ENCODE measurements at regions not wholly inside any gene's neighbourhood (a gene's known extent, or its start where the extent isn't known, plus 50 kb on each side); places are given as distances from the start of the nearest gene placed in this dataset.

- Mint-ChIP-seq H3K27ac (no peak overlapping the region), H3K4me1 (ENCODE audit: low read depth) (no peaks in the 10 kb centered on the region), H3K9me3 (peaks cover 0 to 4% of the 10 kb centered on the region in 2 donors), H3K27me3 (ENCODE audit: low read depth) (no peaks in the 10 kb centered on the region), H3K4me3 (no peak overlapping the region), H3K36me3 (ENCODE audit: insufficient read depth in 2 of 2) (no peaks in the 10 kb centered on the region)
- no peak for DNase-seq
- ATAC-seq (replicated peaks in 1 of 2) = no peak
Measured at GRCh38 chr2:35081001-35081621, 1274.5 kb upstream of the CRIM1 start.

GRCh38 chr2:35080231-35080910 is 1275.2 kb upstream of the CRIM1 start:
- H3K27ac Mint-ChIP-seq = no peak overlapping the region
- ATAC-seq (replicated peaks in 1 of 2) (no peak), DNase-seq (no peak)
- no peaks in the 10 kb centered on the region for H3K36me3 Mint-ChIP-seq (ENCODE audit: insufficient read depth in 2 of 2)
- no peaks in the 10 kb centered on the region for H3K4me1 Mint-ChIP-seq (ENCODE audit: low read depth)
- H3K9me3 Mint-ChIP-seq = no peaks in the 10 kb centered on the region
- H3K27me3 Mint-ChIP-seq (ENCODE audit: low read depth) = no peaks in the 10 kb centered on the region
- no peak overlapping the region for H3K4me3 Mint-ChIP-seq

GRCh38 chr2:35067420-35067819 is 1288.2 kb upstream of the CRIM1 start:
- no peak for ATAC-seq (replicated peaks in 1 of 2)
- H3K4me1 Mint-ChIP-seq (ENCODE audit: low read depth) = no peaks in the 10 kb centered on the region
- no peaks in the 10 kb centered on the region for H3K36me3 Mint-ChIP-seq (ENCODE audit: insufficient read depth in 2 of 2)
- DNase-seq = no peak
- H3K9me3 Mint-ChIP-seq = peaks cover 9 to 14% of the 10 kb centered on the region in 2 donors
- H3K27me3 Mint-ChIP-seq (ENCODE audit: low read depth) = no peaks in the 10 kb centered on the region
- H3K4me3 Mint-ChIP-seq = no peak overlapping the region
- H3K27ac Mint-ChIP-seq = no peak overlapping the region

- no peaks in the 10 kb centered on the region for H3K36me3 Mint-ChIP-seq (ENCODE audit: insufficient read depth in 2 of 2)
- H3K27ac Mint-ChIP-seq = no peak overlapping the region
Measured at GRCh38 chr2:35063836-35064235, 1291.7 kb upstream of the CRIM1 start.

GRCh38 chr2:35035883-35036282 is 1319.7 kb upstream of the CRIM1 start:
- no peak overlapping the region for H3K27ac Mint-ChIP-seq
- H3K4me3 Mint-ChIP-seq = no peak overlapping the region
- no peak for ATAC-seq (replicated peaks in 1 of 2)
- peaks cover 8 to 12% of the 10 kb centered on the region in 2 donors for H3K9me3 Mint-ChIP-seq
- H3K27me3 Mint-ChIP-seq (ENCODE audit: low read depth) = no peaks in the 10 kb centered on the region
- no peaks in the 10 kb centered on the region for H3K4me1 Mint-ChIP-seq (ENCODE audit: low read depth)
- H3K36me3 Mint-ChIP-seq (ENCODE audit: insufficient read depth in 2 of 2) = no peaks in the 10 kb centered on the region
- no peak for DNase-seq

More at GRCh38 chr2:35063836-35064235, 1291.7 kb upstream of the CRIM1 start:
- H3K9me3 Mint-ChIP-seq = peaks cover 5 to 9% of the 10 kb centered on the region in 2 donors
- H3K27me3 Mint-ChIP-seq (ENCODE audit: low read depth) = no peaks in the 10 kb centered on the region
- no peak overlapping the region for H3K4me3 Mint-ChIP-seq
- H3K4me1 Mint-ChIP-seq (ENCODE audit: low read depth) = no peaks in the 10 kb centered on the region
- no peak for DNase-seq
- ATAC-seq (replicated peaks in 1 of 2) = no peak

- Mint-ChIP-seq H3K36me3 (ENCODE audit: insufficient read depth in 2 of 2) (no peaks in the 10 kb centered on the region), H3K27me3 (ENCODE audit: low read depth) (no peaks in the 10 kb centered on the region), H3K27ac (no peak overlapping the region), H3K4me1 (ENCODE audit: low read depth) (no peaks in the 10 kb centered on the region), H3K4me3 (no peak overlapping the region), H3K9me3 (peaks cover 5 to 6% of the 10 kb centered on the region in 2 donors)
- DNase-seq = no peak
- no peak for ATAC-seq (replicated peaks in 1 of 2)
Measured at GRCh38 chr2:35033748-35034147, 1321.8 kb upstream of the CRIM1 start.

GRCh38 chr2:35023545-35023944 is 1332.0 kb upstream of the CRIM1 start:
- ATAC-seq (replicated peaks in 1 of 2) (no peak), DNase-seq (no peak)
- H3K27ac Mint-ChIP-seq = no peak overlapping the region
- peaks cover 5 to 7% of the 10 kb centered on the region in 2 donors for H3K9me3 Mint-ChIP-seq
- no peaks in the 10 kb centered on the region for H3K27me3 Mint-ChIP-seq (ENCODE audit: low read depth)
- H3K4me1 Mint-ChIP-seq (ENCODE audit: low read depth) = no peaks in the 10 kb centered on the region
- H3K4me3 Mint-ChIP-seq = no peak overlapping the region
- H3K36me3 Mint-ChIP-seq (ENCODE audit: insufficient read depth in 2 of 2) = no peaks in the 10 kb centered on the region

- Mint-ChIP-seq H3K27me3 (ENCODE audit: low read depth) (no peaks in the 10 kb centered on the region), H3K36me3 (ENCODE audit: insufficient read depth in 2 of 2) (no peaks in the 10 kb centered on the region), H3K4me3 (no peak overlapping the region), H3K9me3 (peaks cover 0 to 5% of the 10 kb centered on the region in 2 donors), H3K4me1 (ENCODE audit: low read depth) (no peaks in the 10 kb centered on the region), H3K27ac (no peak overlapping the region)
- no peak for ATAC-seq (replicated peaks in 1 of 2)
- no peak for DNase-seq
Measured at GRCh38 chr2:35000453-35000852, 1355.1 kb upstream of the CRIM1 start.

- Mint-ChIP-seq H3K27ac (no peak overlapping the region), H3K9me3 (peaks cover 0 to 3% of the 10 kb centered on the region in 2 donors), H3K27me3 (ENCODE audit: low read depth) (no peaks in the 10 kb centered on the region), H3K4me3 (no peak overlapping the region), H3K4me1 (ENCODE audit: low read depth) (no peaks in the 10 kb centered on the region), H3K36me3 (ENCODE audit: insufficient read depth in 2 of 2) (no peaks in the 10 kb centered on the region)
- DNase-seq (no peak), ATAC-seq (replicated peaks in 1 of 2) (no peak)
Measured at GRCh38 chr2:34998741-34999140, 1356.8 kb upstream of the CRIM1 start.

GRCh38 chr2:34997779-34998178 is 1357.8 kb upstream of the CRIM1 start:
- H3K4me1 Mint-ChIP-seq (ENCODE audit: low read depth) = no peaks in the 10 kb centered on the region
- no peak overlapping the region for H3K4me3 Mint-ChIP-seq

GRCh38 chr2:34995196-34995595 is 1360.4 kb upstream of the CRIM1 start:
- H3K9me3 Mint-ChIP-seq = peaks cover 4 to 5% of the 10 kb centered on the region in 2 donors
- H3K36me3 Mint-ChIP-seq (ENCODE audit: insufficient read depth in 2 of 2) = no peaks in the 10 kb centered on the region
- no peak for DNase-seq
- no peak overlapping the region for H3K27ac Mint-ChIP-seq
- H3K4me3 Mint-ChIP-seq = no peak overlapping the region
- no peaks in the 10 kb centered on the region for H3K4me1 Mint-ChIP-seq (ENCODE audit: low read depth)
- no peaks in the 10 kb centered on the region for H3K27me3 Mint-ChIP-seq (ENCODE audit: low read depth)
- no peak for ATAC-seq (replicated peaks in 1 of 2)

More at GRCh38 chr2:34997779-34998178, 1357.8 kb upstream of the CRIM1 start:
- Mint-ChIP-seq H3K36me3 (ENCODE audit: insufficient read depth in 2 of 2) (no peaks in the 10 kb centered on the region), H3K9me3 (peaks cover 0 to 2% of the 10 kb centered on the region in 2 donors), H3K27me3 (ENCODE audit: low read depth) (no peaks in the 10 kb centered on the region), H3K27ac (no peak overlapping the region)
- ATAC-seq (replicated peaks in 1 of 2) = no peak
- DNase-seq = no peak

- H3K27me3 Mint-ChIP-seq (ENCODE audit: low read depth) = no peaks in the 10 kb centered on the region
- H3K4me1 Mint-ChIP-seq (ENCODE audit: low read depth) = no peaks in the 10 kb centered on the region
- no peak overlapping the region for H3K27ac Mint-ChIP-seq
- no peak overlapping the region for H3K4me3 Mint-ChIP-seq
- DNase-seq = no peak
- ATAC-seq (replicated peaks in 1 of 2) = no peak
- H3K9me3 Mint-ChIP-seq = peaks cover 5 to 6% of the 10 kb centered on the region in 2 donors
- no peaks in the 10 kb centered on the region for H3K36me3 Mint-ChIP-seq (ENCODE audit: insufficient read depth in 2 of 2)
Measured at GRCh38 chr2:34991508-34992274, 1363.9 kb upstream of the CRIM1 start.

- no peak overlapping the region for H3K4me3 Mint-ChIP-seq
- H3K4me1 Mint-ChIP-seq (ENCODE audit: low read depth) = no peaks in the 10 kb centered on the region
- H3K27me3 Mint-ChIP-seq (ENCODE audit: low read depth) = no peaks in the 10 kb centered on the region
- ATAC-seq (replicated peaks in 1 of 2) (no peak), DNase-seq (no peak)
- H3K36me3 Mint-ChIP-seq (ENCODE audit: insufficient read depth in 2 of 2) = no peaks in the 10 kb centered on the region
- peaks cover 10 to 11% of the 10 kb centered on the region in 2 donors for H3K9me3 Mint-ChIP-seq
- H3K27ac Mint-ChIP-seq = no peak overlapping the region
Measured at GRCh38 chr2:34985474-34985873, 1370.1 kb upstream of the CRIM1 start.
